Panc1 (cell line): ENCODE measurements at regions not wholly inside any gene's neighbourhood (a gene's known extent, or its start where the extent isn't known, plus 50 kb on each side); places are given as distances from the start of the nearest gene placed in this dataset.

Source experiments
- POLR2AphosphoS5 ChIP-seq: IDR thresholded peaks from 2 replicates; pipeline ENCODE4 v1.6.1; 2012; ENCODE audit warnings: mild to moderate bottlenecking, low read depth, low read length, moderate library complexity
- SIN3A ChIP-seq: IDR thresholded peaks from 2 replicates; pipeline ENCODE4 v1.6.1; 2012; ENCODE audit warnings: low read depth, mild to moderate bottlenecking, low read length, moderate library complexity, borderline replicate concordance; ENCODE audit not compliant: insufficient read depth
- TF ChIP-seq, protein P1 (sequence below): fragments of 450-650 bp; IDR thresholded peaks from 2 replicates; pipeline ENCODE4 v1.5.1; 2017; ENCODE audit warnings: mild to moderate bottlenecking

DNA sequence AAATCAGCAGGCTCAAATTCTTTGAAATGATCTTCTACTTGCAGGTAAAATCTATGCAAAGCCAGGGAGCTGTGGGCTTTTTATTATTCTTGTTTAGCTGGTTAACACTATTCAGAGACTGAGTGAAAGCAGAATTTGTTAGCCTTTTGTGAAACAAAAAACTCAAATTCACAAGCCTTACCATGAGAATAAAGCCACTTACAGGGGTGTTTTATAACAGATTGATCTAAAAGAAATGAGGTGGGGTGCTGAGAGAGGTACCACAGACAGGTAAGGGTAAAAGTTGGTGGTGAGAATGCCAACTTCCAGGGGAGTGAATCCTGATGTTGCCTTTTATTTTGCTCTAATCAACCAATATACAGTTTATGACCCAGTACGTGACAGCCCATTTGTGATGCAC is 1585.6 kb downstream of the EFNA5 start:
- TF ChIP-seq, protein P1, sequence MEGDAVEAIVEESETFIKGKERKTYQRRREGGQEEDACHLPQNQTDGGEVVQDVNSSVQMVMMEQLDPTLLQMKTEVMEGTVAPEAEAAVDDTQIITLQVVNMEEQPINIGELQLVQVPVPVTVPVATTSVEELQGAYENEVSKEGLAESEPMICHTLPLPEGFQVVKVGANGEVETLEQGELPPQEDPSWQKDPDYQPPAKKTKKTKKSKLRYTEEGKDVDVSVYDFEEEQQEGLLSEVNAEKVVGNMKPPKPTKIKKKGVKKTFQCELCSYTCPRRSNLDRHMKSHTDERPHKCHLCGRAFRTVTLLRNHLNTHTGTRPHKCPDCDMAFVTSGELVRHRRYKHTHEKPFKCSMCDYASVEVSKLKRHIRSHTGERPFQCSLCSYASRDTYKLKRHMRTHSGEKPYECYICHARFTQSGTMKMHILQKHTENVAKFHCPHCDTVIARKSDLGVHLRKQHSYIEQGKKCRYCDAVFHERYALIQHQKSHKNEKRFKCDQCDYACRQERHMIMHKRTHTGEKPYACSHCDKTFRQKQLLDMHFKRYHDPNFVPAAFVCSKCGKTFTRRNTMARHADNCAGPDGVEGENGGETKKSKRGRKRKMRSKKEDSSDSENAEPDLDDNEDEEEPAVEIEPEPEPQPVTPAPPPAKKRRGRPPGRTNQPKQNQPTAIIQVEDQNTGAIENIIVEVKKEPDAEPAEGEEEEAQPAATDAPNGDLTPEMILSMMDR = no peak
- no peak for TF ChIP-seq POLR2AphosphoS5
- no peak for TF ChIP-seq SIN3A
